GM12891 (cell line): ENCODE measurements at regions not wholly inside any gene's neighbourhood (a gene's known extent, or its start where the extent isn't known, plus 50 kb on each side); places are given as distances from the start of the nearest gene placed in this dataset.
A peak's percentile ranks its signal among the peaks of the same experiment; 100 is the strongest.

Experiments used
- DNase-seq: peaks from one replicate; pipeline ENCODE4 v3.0.0; 2011; ENCODE audit warnings: low spot score; ENCODE audit not compliant: insufficient read length
- FAIRE-seq: peaks from 2 replicates; lab custom pipeline; 2011; peaks lifted over from hg19 to GRCh38; lab: Jason Lieb, UNC
- PAX5 ChIP-seq: IDR thresholded peaks from 2 replicates; pipeline ENCODE4 v1.6.1; 2011; ENCODE audit warnings: low read length, moderate library complexity, mild to moderate bottlenecking; ENCODE audit not compliant: insufficient read depth, severe bottlenecking
- POLR2A ChIP-seq: IDR thresholded peaks from 2 replicates; pipeline ENCODE4 v1.6.1; 2011; ENCODE audit warnings: low read depth, low read length, control low read depth
- POLR2AphosphoS5 ChIP-seq: IDR thresholded peaks from 2 replicates; pipeline ENCODE4 v1.6.1; 2011; ENCODE audit warnings: low read depth, low read length, control low read depth
- POU2F2 ChIP-seq: IDR thresholded peaks from 2 replicates; pipeline ENCODE4 v1.6.1; 2011; ENCODE audit warnings: low read depth, mild to moderate bottlenecking, control low read depth, low read length, moderate library complexity
- SPI1 ChIP-seq: IDR thresholded peaks from 2 replicates; pipeline ENCODE4 v1.6.1; 2011; ENCODE audit warnings: low read depth, low read length, control low read depth
- TAF1 ChIP-seq: IDR thresholded peaks from 2 replicates; pipeline ENCODE4 v1.6.1; 2011; ENCODE audit warnings: low read depth, low read length, control low read depth

DNA sequence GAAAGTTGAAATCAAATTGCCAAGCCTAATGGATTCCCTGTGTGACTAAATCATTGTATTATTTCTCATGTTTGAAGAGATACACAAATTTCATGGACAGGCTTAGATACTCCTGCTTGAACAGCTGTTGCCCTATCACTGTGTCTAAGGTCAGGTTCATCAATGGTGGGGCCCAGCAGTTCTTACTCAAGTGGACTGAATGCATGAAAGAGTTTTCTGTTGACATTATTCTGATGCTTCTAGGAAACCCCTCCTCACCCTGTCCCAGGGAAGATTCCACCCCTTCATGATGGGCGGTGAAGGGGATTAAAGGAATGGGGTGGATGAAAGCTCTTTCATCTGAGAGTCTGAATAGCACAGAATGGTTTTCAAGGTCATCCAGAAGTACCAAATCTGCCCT lies 148.8 kb downstream of the INO80D start:
- no peak for TF ChIP-seq POU2F2
- no peak for TF ChIP-seq TAF1
- no peak for TF ChIP-seq PAX5
- no peak for TF ChIP-seq SPI1
- TF ChIP-seq POLR2AphosphoS5: no peak
- TF ChIP-seq POLR2A: no peak
- FAIRE-seq (no peak), DNase-seq (no peak)

GRCh38 chr2:205936446-205936845 lies 149.5 kb downstream of the INO80D start:
- TF ChIP-seq TAF1 (no peak), POLR2A (no peak), POU2F2 (no peak), SPI1 (no peak), POLR2AphosphoS5 (no peak), PAX5 (no peak)
- DNase-seq: no peak
- FAIRE-seq: no peak

- no peak for FAIRE-seq
Observed at GRCh38 chr2:205934443-205934842, 151.5 kb downstream of the INO80D start.

GRCh38 chr2:205932861-205933260 lies 153.1 kb downstream of the INO80D start:
- DNase-seq (no peak), FAIRE-seq (no peak)
- TF ChIP-seq TAF1 (no peak), POU2F2 (no peak), SPI1 (no peak), PAX5 (no peak), POLR2A (no peak), POLR2AphosphoS5 (no peak)

More at GRCh38 chr2:205934443-205934842, 151.5 kb downstream of the INO80D start:
- TF ChIP-seq PAX5 (no peak), POLR2AphosphoS5 (no peak), POLR2A (no peak), SPI1 (no peak), TAF1 (no peak), POU2F2 (no peak)
- DNase-seq: no peak

GRCh38 chr2:205931388-205931787 lies 154.6 kb downstream of the INO80D start:
- no peak for FAIRE-seq
- TF ChIP-seq SPI1 (no peak), POLR2A (no peak)

DNA sequence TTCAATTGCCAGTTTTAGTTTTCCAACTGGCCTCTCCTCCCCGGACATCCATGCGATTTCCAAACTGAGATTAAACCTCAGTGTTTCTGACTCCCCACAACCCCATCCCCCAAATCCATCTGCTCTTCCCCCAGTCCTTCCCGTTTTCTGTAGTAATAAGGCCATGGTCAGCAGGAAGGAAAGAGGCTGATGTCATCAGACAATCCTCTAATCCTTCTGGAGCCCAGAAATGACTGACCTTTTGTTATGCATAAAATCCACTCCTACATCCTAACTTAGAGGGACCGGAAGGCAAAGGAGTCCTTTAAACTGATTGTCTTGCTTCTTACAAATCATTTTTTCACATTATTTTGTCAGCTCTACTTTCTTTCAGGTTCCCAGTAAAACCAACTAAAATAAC lies 155.8 kb downstream of the INO80D start:
- TF ChIP-seq POLR2A (no peak), PAX5 (no peak)
- no peak for FAIRE-seq
- DNase-seq: no peak

More at GRCh38 chr2:205931388-205931787, 154.6 kb downstream of the INO80D start:
- no peak for DNase-seq

- DNase-seq (no peak), FAIRE-seq (no peak)
- no peak for TF ChIP-seq SPI1
- no peak for TF ChIP-seq PAX5
Observed at GRCh38 chr2:205929246-205929942, 156.6 kb downstream of the INO80D start.

- TF ChIP-seq POU2F2 (0 out of 2 replicates have a peak, but pooled peaks have one; percentile 32), SPI1 (no peak)
- DNase-seq (peak; percentile 73), FAIRE-seq (peak; percentile 62)
Observed at GRCh38 chr2:205925373-205926337, 160.3 kb downstream of the INO80D start.

GRCh38 chr2:205924676-205925075 lies 161.3 kb downstream of the INO80D start:
- TF ChIP-seq POLR2AphosphoS5 (no peak), POU2F2 (no peak), SPI1 (no peak), TAF1 (no peak), PAX5 (no peak), POLR2A (no peak)

DNA sequence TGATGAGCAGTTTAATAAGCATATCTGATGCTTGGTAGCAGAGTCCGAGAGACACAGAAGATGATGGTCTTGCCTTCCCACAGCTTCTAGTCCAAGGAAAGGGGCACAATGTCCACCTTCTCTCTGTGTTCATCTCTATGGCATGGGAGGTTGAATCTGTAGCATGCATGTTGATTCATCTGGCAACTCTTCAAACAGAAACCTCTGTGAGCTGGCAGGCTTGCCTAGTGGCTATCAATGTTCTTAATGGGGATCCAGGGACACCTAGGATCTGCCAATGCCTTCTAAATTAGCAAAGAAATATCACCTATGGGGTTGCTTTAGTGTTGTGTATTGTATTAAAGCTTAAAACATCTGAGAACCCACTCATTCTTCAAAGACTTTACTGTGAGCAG lies 170.8 kb downstream of the INO80D start:
- FAIRE-seq (no peak), DNase-seq (no peak)
- TF ChIP-seq TAF1: no peak
- TF ChIP-seq POLR2AphosphoS5: no peak
- no peak for TF ChIP-seq PAX5
- no peak for TF ChIP-seq POLR2A
- TF ChIP-seq POU2F2: no peak
- no peak for TF ChIP-seq SPI1

More at GRCh38 chr2:205924676-205925075, 161.3 kb downstream of the INO80D start:
- no peak for FAIRE-seq
- DNase-seq: no peak
